CD14-positive monocyte (primary cell): ENCODE measurements at regions not wholly inside any gene's neighbourhood (a gene's known extent, or its start where the extent isn't known, plus 50 kb on each side); places are given as distances from the start of the nearest gene placed in this dataset.

Experiments
- DNase-seq, 3 donors: peaks; one replicate each; pipeline ENCODE4 v3.0.0-alpha.2; 2011 to 2022
- H2AFZ ChIP-seq: 2 replicates; pipeline ENCODE4 v1.6.0; 2012; ENCODE audit warnings: mild to moderate bottlenecking, low read depth, low read length, inconsistent platforms; ENCODE audit not compliant: insufficient read depth, poor library complexity, severe bottlenecking
- H3K27ac ChIP-seq, 2 donors: 1 replicate in 1 of 2; 2 replicates in 1 of 2; pipeline ENCODE4 v1.5.1; 2012 to 2013; ENCODE audit warnings: low read length in 2 of 2, control low read depth in 1 of 2, inconsistent platforms in 1 of 2, low read depth in 1 of 2, mild to moderate bottlenecking in 1 of 2
- H3K27me3 ChIP-seq, 2 donors: one replicate each; pipeline versions ENCODE4 v1.6.0 to v1.6.1; 2011 to 2013; ENCODE audit warnings: low read length in 2 of 2; ENCODE audit not compliant: control insufficient read depth in 2 of 2, insufficient read depth in 2 of 2
- H3K36me3 ChIP-seq, 2 donors: replicated peaks in 1 of 2; 1 replicate in 1 of 2; 2 replicates in 1 of 2; pipeline versions ENCODE4 v1.5.1 to v1.6.1; 2012 to 2013; ENCODE audit warnings: low read length in 2 of 2, control low read depth in 1 of 2, inconsistent platforms in 1 of 2, mild to moderate bottlenecking in 1 of 2; ENCODE audit not compliant: insufficient read depth in 2 of 2, control insufficient read depth in 1 of 2
- H3K4me1 ChIP-seq, 2 donors: 1 replicate in 1 of 2; 2 replicates in 1 of 2; pipeline versions ENCODE4 v1.5.1 to v1.6.1; 2012 to 2013; ENCODE audit warnings: low read length in 2 of 2, control low read depth in 1 of 2, inconsistent platforms in 1 of 2, mild to moderate bottlenecking in 1 of 2, moderate library complexity in 1 of 2; ENCODE audit not compliant: insufficient read depth in 2 of 2, control insufficient read depth in 1 of 2
- H3K4me2 ChIP-seq: replicated peaks from 2 replicates; pipeline ENCODE3; 2012; ENCODE audit warnings: low read length, moderate library complexity, mild to moderate bottlenecking; ENCODE audit not compliant: poor library complexity, severe bottlenecking; ENCODE audit errors: extremely low read depth
- H3K4me3 ChIP-seq, 3 experiments: fragments of 200-600 bp in 1 of 3; sonication (generic) in 1 of 3; replicated peaks in 1 of 3; 1 replicate in 2 of 3; 2 replicates in 1 of 3; pipeline ENCODE4 v1.5.1; 2011 to 2013; ENCODE audit warnings: low read length in 3 of 3, mild to moderate bottlenecking in 3 of 3, control low read depth in 2 of 3, low read depth in 2 of 3, inconsistent platforms in 1 of 3, moderate library complexity in 1 of 3
- H3K79me2 ChIP-seq: 2 replicates; pipeline ENCODE4 v1.6.0; 2012; ENCODE audit warnings: mild to moderate bottlenecking, control low read depth, inconsistent platforms, low read length, moderate library complexity; ENCODE audit not compliant: insufficient read depth
- H3K9ac ChIP-seq: 2 replicates; pipeline ENCODE4 v1.6.0; 2017; ENCODE audit warnings: low read length, mild to moderate bottlenecking; ENCODE audit not compliant: insufficient read depth, poor library complexity, severe bottlenecking
- H3K9me3 ChIP-seq, 2 donors: replicated peaks in 1 of 2; 1 replicate in 1 of 2; 2 replicates in 1 of 2; pipeline versions ENCODE4 v1.5.1 to v1.6.1; 2012 to 2013; ENCODE audit warnings: low read length in 2 of 2, control low read depth in 1 of 2; ENCODE audit not compliant: control insufficient read depth in 1 of 2, insufficient read depth in 1 of 2
- H4K20me1 ChIP-seq: 2 replicates; pipeline ENCODE4 v1.6.0; 2012; ENCODE audit warnings: mild to moderate bottlenecking, low read length, control low read depth, moderate library complexity; ENCODE audit not compliant: insufficient read depth
- H3K27ac Mint-ChIP-seq, 7 donors: one replicate each; pipeline ENCODE4 v1.8.0; 2020; ENCODE audit warnings: mild to moderate bottlenecking in 7 of 7, mixed read lengths in 7 of 7, moderate library complexity in 6 of 7, inconsistent platforms in 2 of 7
- H3K27me3 Mint-ChIP-seq, 3 donors: one replicate each; pipeline ENCODE4 v1.8.0; 2021 to 2022; ENCODE audit warnings: low read depth in 3 of 3, mild to moderate bottlenecking in 3 of 3, mixed read lengths in 3 of 3, moderate library complexity in 3 of 3, inconsistent platforms in 1 of 3
- H3K36me3 Mint-ChIP-seq, 2 donors: one replicate each; pipeline ENCODE4 v1.8.0; 2020; ENCODE audit warnings: mixed read lengths in 2 of 2, inconsistent platforms in 1 of 2, mild to moderate bottlenecking in 1 of 2
- H3K4me1 Mint-ChIP-seq: one replicate; pipeline ENCODE4 v1.8.0; 2020; ENCODE audit warnings: mild to moderate bottlenecking, mixed read lengths
- H3K4me3 Mint-ChIP-seq, 2 donors: one replicate each; pipeline ENCODE4 v1.8.0; 2020; ENCODE audit warnings: mild to moderate bottlenecking in 2 of 2, mixed read lengths in 2 of 2, moderate library complexity in 1 of 2
- H3K9me3 Mint-ChIP-seq, 7 donors: one replicate each; pipeline ENCODE4 v1.8.0; 2020 to 2022; ENCODE audit warnings: mixed read lengths in 7 of 7, mild to moderate bottlenecking in 6 of 7, moderate library complexity in 6 of 7, inconsistent platforms in 2 of 7
- CTCF ChIP-seq: fragments of 200-600 bp; IDR thresholded peaks from one replicate; pipeline ENCODE4 v1.8.0; 2022; ENCODE audit warnings: antibody characterized with exemption, mild to moderate bottlenecking
- WGBS: methylation state at CpG from one replicate; pipeline ENCODE4 v1.1.5; 2013; ENCODE audit warnings: missing lambda C conversion rate; ENCODE audit not compliant: insufficient coverage; 5-methylcytosine and 5-hydroxymethylcytosine counted together
- intact Hi-C, 2 donors: fragments of 100-400 bp; cut with micrococcal nuclease; formaldehyde crosslinking; loops; one replicate each; pipeline versions ENCODE4 v1.15.0 to v1.15.1; 2023

- Histone ChIP-seq H3K27me3 (no peaks in the 10 kb centered on the region), H3K4me3 (no peak overlapping the region), H3K4me2 (no peak overlapping the region), H3K36me3 (no peaks in the 10 kb centered on the region), H3K4me1 (no peaks in the 10 kb centered on the region), H3K9me3 (no peaks in the 10 kb centered on the region), H2AFZ (no peak overlapping the region), H4K20me1 (no peaks in the 10 kb centered on the region), H3K79me2 (no peaks in the 10 kb centered on the region), H3K9ac (no peak overlapping the region), H3K27ac (no peak overlapping the region)
- Mint-ChIP-seq H3K27me3 (no peaks in the 10 kb centered on the region), H3K9me3 (peaks cover 0 to 4% (median 0%) of the 10 kb centered on the region in 7 donors), H3K4me1 (peaks cover 5% of the 10 kb centered on the region), H3K27ac (peak overlapping the region in 2 of 7 donors; percentile 22 to 38), H3K36me3 (no peaks in the 10 kb centered on the region), H3K4me3 (no peak overlapping the region)
- no peak for TF ChIP-seq CTCF
- WGBS, result no CpG with 5 or more reads among the region's 3 CpGs
- peak in 1 of 3 donors; percentile 19 for DNase-seq
- intact Hi-C loops, result no loop called here
Measured at GRCh38 chr6:113578691-113579090, 278.5 kb upstream of the MARCKS start.

GRCh38 chr6:113584767-113585166 lies 272.4 kb upstream of the MARCKS start:
- 70% methylated on average over 4 of the region's 4 CpGs for WGBS
- H3K27me3 ChIP-seq, result no peaks in the 10 kb centered on the region
- H4K20me1 ChIP-seq, result no peaks in the 10 kb centered on the region
- no peak overlapping the region for H3K4me2 ChIP-seq
- H3K36me3 ChIP-seq, result no peaks in the 10 kb centered on the region
- H3K4me1 ChIP-seq, result no peaks in the 10 kb centered on the region
- peaks cover 0 to 2% (median 0%) of the 10 kb centered on the region in 7 donors for H3K9me3 Mint-ChIP-seq
- no peak overlapping the region for H2AFZ ChIP-seq
- no peaks in the 10 kb centered on the region for H3K9me3 ChIP-seq
- no peak for DNase-seq
- no peaks in the 10 kb centered on the region for H3K36me3 Mint-ChIP-seq
- peaks cover 5% of the 10 kb centered on the region for H3K4me1 Mint-ChIP-seq
- H3K27ac ChIP-seq, result no peak overlapping the region
- no peaks in the 10 kb centered on the region for H3K27me3 Mint-ChIP-seq
- intact Hi-C loops, result no loop called here
- no peaks in the 10 kb centered on the region for H3K79me2 ChIP-seq
- no peak for TF ChIP-seq CTCF
- H3K4me3 Mint-ChIP-seq, result no peak overlapping the region
- no peak overlapping the region for H3K27ac Mint-ChIP-seq
- H3K4me3 ChIP-seq, result no peak overlapping the region
- H3K9ac ChIP-seq, result no peak overlapping the region
